GM12874 (cell line): ENCODE measurements at regions not wholly inside any gene's neighbourhood (a gene's known extent, or its start where the extent isn't known, plus 50 kb on each side); places are given as distances from the start of the nearest gene placed in this dataset.

ENCODE experiments used
- TF ChIP-seq, protein P1 (sequence below): IDR thresholded peaks from 2 replicates; pipeline ENCODE4 v1.5.1; 2011; ENCODE audit warnings: low read depth, mild to moderate bottlenecking, control low read depth, low read length, moderate library complexity; ENCODE audit not compliant: insufficient read depth

DNA sequence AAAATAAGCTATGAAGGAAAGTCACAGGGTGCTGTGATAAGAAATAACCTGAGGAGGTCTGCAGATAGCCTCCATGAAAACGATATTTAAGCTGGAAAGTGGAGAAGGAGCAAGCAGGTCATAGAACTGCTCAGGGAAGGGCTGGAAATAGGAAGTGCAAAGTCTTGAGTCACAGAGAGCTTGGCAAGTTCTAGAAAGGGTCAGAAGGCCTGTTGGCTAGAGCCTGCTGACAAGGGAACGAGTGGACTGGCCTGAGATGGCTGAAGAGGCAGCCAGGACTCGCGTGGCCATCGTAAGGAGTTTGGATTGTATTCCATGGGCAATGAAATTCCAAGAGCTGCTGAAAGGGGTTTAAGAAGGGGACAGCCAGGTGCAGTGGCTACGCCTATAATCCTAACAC lies 64.7 kb upstream of the IL12A start:
- TF ChIP-seq, protein P1, sequence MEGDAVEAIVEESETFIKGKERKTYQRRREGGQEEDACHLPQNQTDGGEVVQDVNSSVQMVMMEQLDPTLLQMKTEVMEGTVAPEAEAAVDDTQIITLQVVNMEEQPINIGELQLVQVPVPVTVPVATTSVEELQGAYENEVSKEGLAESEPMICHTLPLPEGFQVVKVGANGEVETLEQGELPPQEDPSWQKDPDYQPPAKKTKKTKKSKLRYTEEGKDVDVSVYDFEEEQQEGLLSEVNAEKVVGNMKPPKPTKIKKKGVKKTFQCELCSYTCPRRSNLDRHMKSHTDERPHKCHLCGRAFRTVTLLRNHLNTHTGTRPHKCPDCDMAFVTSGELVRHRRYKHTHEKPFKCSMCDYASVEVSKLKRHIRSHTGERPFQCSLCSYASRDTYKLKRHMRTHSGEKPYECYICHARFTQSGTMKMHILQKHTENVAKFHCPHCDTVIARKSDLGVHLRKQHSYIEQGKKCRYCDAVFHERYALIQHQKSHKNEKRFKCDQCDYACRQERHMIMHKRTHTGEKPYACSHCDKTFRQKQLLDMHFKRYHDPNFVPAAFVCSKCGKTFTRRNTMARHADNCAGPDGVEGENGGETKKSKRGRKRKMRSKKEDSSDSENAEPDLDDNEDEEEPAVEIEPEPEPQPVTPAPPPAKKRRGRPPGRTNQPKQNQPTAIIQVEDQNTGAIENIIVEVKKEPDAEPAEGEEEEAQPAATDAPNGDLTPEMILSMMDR: no peak

DNA sequence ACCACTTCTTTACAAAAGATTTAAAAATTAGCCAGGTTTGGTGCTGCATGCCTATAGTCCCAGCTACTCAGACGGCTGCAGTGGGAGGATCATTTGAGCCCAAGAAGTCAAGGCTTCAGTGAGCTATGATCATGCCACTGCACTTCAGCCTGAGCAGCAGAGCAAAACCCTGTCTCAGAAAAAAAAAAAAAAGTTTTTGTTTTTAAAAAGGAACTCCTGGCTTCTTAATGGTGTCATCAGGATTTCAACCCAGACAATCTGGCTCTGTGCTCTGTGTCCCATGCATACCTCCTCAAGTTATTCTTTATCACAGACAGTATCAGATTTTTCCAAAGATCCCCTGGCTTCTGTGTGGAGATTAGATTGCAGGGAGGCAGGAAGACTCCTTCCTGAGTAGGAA lies 64.2 kb upstream of the IL12A start:
- TF ChIP-seq, protein P1: no peak

DNA sequence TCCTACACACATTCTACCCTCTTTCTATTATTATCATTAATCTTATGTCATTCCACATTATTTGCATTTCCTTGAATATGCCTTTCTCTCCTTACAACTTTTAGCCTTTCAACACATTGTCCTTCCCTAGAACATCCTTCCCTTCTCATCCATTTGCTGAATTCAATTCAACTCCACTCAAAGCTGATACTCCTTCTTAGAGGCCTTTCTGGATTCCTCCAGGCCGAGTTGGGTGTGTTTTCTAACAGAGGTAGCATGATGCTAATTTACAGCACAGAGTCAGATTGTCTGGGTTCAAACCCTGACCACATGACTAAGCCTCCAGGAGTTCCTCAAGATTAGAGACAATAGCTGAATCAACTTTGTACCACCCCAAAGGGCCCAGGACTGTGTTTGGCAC lies 63.4 kb upstream of the IL12A start:
- TF ChIP-seq, protein P1: no peak

DNA sequence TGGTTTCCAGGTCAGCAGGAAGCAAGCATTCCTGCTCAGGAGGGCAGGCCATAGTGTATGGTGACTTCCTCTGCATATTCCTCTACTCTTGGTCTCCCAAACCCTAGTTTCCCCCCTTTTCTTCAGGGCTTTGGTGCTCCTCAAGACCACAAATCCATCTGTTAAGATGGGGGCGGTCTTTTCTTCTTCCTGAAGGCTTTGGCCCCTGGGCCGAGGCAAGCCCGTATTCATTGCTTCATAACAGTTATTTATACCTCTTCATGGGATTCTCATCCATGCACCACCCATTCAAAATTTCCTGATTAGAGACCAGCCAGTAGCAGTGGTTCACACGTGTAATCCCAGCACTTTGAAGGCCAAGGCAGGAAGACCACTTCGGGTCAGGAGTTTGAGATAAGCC lies 62.1 kb upstream of the IL12A start:
- TF ChIP-seq, protein P1: no peak

DNA sequence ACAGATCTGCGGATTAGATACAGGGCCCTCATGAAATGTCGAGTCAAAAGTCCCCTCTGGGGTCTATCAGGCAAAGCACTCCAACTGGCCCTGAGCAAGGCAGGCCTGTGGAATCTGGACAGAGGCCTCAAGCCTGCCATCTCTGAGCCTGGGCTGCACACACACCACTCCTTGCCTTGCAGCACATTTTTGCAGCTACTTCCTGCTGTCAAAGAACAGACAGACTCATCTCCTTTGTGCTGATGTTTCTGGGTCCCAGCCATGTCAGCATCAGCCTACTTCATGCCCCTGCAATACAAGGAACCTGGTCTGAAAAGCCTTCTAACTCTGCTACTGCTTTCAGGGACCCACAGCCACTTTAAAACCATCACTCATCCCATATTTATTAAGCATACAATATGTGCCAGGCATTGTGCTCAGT lies 60.6 kb upstream of the IL12A start:
- TF ChIP-seq, protein P1: no peak

DNA sequence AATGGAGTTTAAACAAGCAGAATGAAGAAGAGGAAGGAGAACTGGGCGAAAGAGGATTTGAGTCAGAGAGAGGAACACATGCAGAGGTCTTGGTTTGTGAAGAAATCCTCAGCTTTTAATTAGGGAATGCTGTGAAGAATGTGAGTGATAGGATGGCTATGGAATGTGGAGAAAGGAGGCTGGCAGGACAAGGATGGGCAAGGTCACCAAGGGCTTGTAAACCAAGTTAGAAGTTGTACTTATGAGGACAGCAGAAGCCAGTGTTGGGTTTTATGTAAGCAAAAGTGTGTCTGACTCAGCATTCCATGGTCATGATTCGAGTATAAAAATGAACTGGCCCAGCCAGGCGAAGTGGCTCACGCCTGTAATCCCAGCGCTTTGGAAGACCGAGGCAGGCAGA lies 60.0 kb upstream of the IL12A start:
- TF ChIP-seq, protein P1: no peak

DNA sequence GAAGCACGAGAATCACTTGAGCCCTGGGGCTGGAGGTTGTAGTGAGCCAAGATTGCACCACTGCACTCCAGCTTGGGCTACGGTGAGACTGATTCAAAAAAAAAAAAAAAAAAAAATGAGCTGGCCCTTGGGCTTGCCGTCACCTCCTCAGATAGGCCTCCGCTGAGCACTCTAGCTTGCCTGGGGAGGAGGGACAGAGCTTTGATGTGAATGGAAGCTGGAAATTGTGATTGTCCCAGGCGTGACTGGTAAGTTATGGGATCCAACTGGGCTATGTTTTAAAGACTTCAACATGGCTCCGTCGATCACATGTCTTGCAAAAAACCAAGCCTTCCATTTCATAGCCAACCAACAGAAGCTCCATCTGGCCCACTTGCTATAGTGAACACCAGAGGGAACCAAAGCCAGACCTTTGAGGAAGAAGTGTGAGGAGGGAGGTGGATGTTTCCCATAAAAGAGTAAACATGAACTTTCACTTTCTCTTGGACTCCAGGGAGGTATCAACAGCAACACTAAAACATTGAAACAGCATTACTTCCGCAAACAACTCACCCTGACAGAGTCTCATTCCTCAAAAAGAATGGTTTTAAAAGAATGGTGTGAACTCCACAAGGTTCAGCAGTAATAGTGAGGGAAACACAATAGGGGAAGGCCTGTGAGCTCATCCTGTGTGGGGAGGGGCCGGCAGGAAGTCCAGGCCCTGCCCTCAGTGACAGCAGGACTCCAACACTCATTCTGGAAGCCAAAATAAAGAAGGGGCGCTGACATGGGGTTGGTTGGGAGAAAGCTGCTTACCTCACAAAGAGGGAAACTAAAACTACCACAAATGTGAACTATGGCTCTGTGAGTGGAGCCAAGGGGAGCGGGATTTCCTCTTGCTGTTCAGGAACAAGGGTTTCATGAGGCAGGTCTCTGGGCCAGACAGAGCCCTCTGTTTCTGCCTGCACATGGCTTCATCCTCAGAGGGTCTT lies 59.2 kb upstream of the IL12A start:
- TF ChIP-seq, protein P1: 0 out of 2 replicates have a peak, but pooled peaks have one; percentile 23
